ENCODE measurements at regions not wholly inside any gene's neighbourhood (a gene's known extent, or its start where the extent isn't known, plus 50 kb on each side); places are given as distances from the start of the nearest gene placed in this dataset.
"Not testable (repeated sequence)": the region's sequence is repeated elsewhere in the genome, so short reads cannot be mapped to it uniquely, and the experiment has no call there.

- Histone ChIP-seq H3K27ac (ENCODE audit: low read length) (no peak overlapping the region), H3K36me3 (ENCODE audit: control insufficient read depth, insufficient read depth, low read length) (no peaks in the 10 kb centered on the region), H3K4me3 (ENCODE audit: low read length) (no peak overlapping the region), H3K4me1 (ENCODE audit: control insufficient read depth, insufficient read depth, low read length) (no peaks in the 10 kb centered on the region), H3K9me3 (ENCODE audit: control insufficient read depth, insufficient read depth, low read length) (no peaks in the 10 kb centered on the region), H3K27me3 (ENCODE audit: control insufficient read depth, insufficient read depth, low read length) (no peaks in the 10 kb centered on the region)
- no CpG with 5 or more reads among the region's 5 CpGs for WGBS (ENCODE audit: insufficient coverage, insufficient read length)
- no peak for DNase-seq (ENCODE audit: low read depth, low spot score)
Measured at GRCh38 chr15:87707071-87707470, 549.5 kb downstream of the NTRK3 start.

- Histone ChIP-seq H3K4me3 (ENCODE audit: low read length) (no peak overlapping the region), H3K36me3 (ENCODE audit: control insufficient read depth, insufficient read depth, low read length) (no peaks in the 10 kb centered on the region), H3K4me1 (ENCODE audit: control insufficient read depth, insufficient read depth, low read length) (no peaks in the 10 kb centered on the region), H3K9me3 (ENCODE audit: control insufficient read depth, insufficient read depth, low read length) (no peaks in the 10 kb centered on the region), H3K27me3 (ENCODE audit: control insufficient read depth, insufficient read depth, low read length) (no peaks in the 10 kb centered on the region), H3K27ac (ENCODE audit: low read length) (no peak overlapping the region)
- no CpG with 5 or more reads among the region's 1 CpG for WGBS (ENCODE audit: insufficient coverage, insufficient read length)
- no peak for DNase-seq (ENCODE audit: low read depth, low spot score)
Measured at GRCh38 chr15:87706001-87706400, 550.5 kb downstream of the NTRK3 start.

- no CpG with 5 or more reads among the region's 5 CpGs for WGBS (ENCODE audit: insufficient coverage, insufficient read length)
- DNase-seq (ENCODE audit: low read depth, low spot score): no peak
Measured at GRCh38 chr15:87704276-87704675, 552.3 kb downstream of the NTRK3 start.

GRCh38 chr15:87703327-87704111 is 553.0 kb downstream of the NTRK3 start:
- Histone ChIP-seq H3K27ac (ENCODE audit: low read length) (no peak overlapping the region), H3K4me3 (ENCODE audit: low read length) (no peak overlapping the region)

More at GRCh38 chr15:87704276-87704675, 552.3 kb downstream of the NTRK3 start:
- H3K4me1 ChIP-seq (ENCODE audit: control insufficient read depth, insufficient read depth, low read length): no peaks in the 10 kb centered on the region
- H3K4me3 ChIP-seq (ENCODE audit: low read length): no peak overlapping the region
- H3K27me3 ChIP-seq (ENCODE audit: control insufficient read depth, insufficient read depth, low read length): no peaks in the 10 kb centered on the region
- no peaks in the 10 kb centered on the region for H3K9me3 ChIP-seq (ENCODE audit: control insufficient read depth, insufficient read depth, low read length)
- no peaks in the 10 kb centered on the region for H3K36me3 ChIP-seq (ENCODE audit: control insufficient read depth, insufficient read depth, low read length)
- H3K27ac ChIP-seq (ENCODE audit: low read length): no peak overlapping the region

GRCh38 chr15:87702270-87702669 is 554.3 kb downstream of the NTRK3 start:
- Histone ChIP-seq H3K27me3 (ENCODE audit: control insufficient read depth, insufficient read depth, low read length) (no peaks in the 10 kb centered on the region), H3K36me3 (ENCODE audit: control insufficient read depth, insufficient read depth, low read length) (no peaks in the 10 kb centered on the region), H3K9me3 (ENCODE audit: control insufficient read depth, insufficient read depth, low read length) (no peaks in the 10 kb centered on the region), H3K27ac (ENCODE audit: low read length) (no peak overlapping the region), H3K4me1 (ENCODE audit: control insufficient read depth, insufficient read depth, low read length) (no peaks in the 10 kb centered on the region), H3K4me3 (ENCODE audit: low read length) (no peak overlapping the region)
- WGBS (ENCODE audit: insufficient coverage, insufficient read length): no CpG with 5 or more reads among the region's 4 CpGs
- DNase-seq (ENCODE audit: low read depth, low spot score): no peak

More at GRCh38 chr15:87703327-87704111, 553.0 kb downstream of the NTRK3 start:
- H3K4me1 ChIP-seq (ENCODE audit: control insufficient read depth, insufficient read depth, low read length): no peaks in the 10 kb centered on the region
- no peaks in the 10 kb centered on the region for H3K9me3 ChIP-seq (ENCODE audit: control insufficient read depth, insufficient read depth, low read length)
- no peak for DNase-seq (ENCODE audit: low read depth, low spot score)
- no peaks in the 10 kb centered on the region for H3K27me3 ChIP-seq (ENCODE audit: control insufficient read depth, insufficient read depth, low read length)
- no CpG with 5 or more reads among the region's 18 CpGs for WGBS (ENCODE audit: insufficient coverage, insufficient read length)
- H3K36me3 ChIP-seq (ENCODE audit: control insufficient read depth, insufficient read depth, low read length): no peaks in the 10 kb centered on the region

- DNase-seq (ENCODE audit: low read depth, low spot score); H3K27me3 ChIP-seq (ENCODE audit: control insufficient read depth, insufficient read depth, low read length); H3K27ac ChIP-seq (ENCODE audit: low read length); H3K9me3 ChIP-seq (ENCODE audit: control insufficient read depth, insufficient read depth, low read length); H3K4me3 ChIP-seq (ENCODE audit: low read length); H3K36me3 ChIP-seq (ENCODE audit: control insufficient read depth, insufficient read depth, low read length); H3K4me1 ChIP-seq (ENCODE audit: control insufficient read depth, insufficient read depth, low read length): not testable (repeated sequence)
- WGBS (ENCODE audit: insufficient coverage, insufficient read length): no CpG with 5 or more reads among the region's 2 CpGs
Measured at GRCh38 chr15:87698467-87698866, 558.1 kb downstream of the NTRK3 start.

- Histone ChIP-seq H3K36me3 (ENCODE audit: control insufficient read depth, insufficient read depth, low read length) (no peaks in the 10 kb centered on the region), H3K4me3 (ENCODE audit: low read length) (no peak overlapping the region), H3K9me3 (ENCODE audit: control insufficient read depth, insufficient read depth, low read length) (no peaks in the 10 kb centered on the region), H3K4me1 (ENCODE audit: control insufficient read depth, insufficient read depth, low read length) (no peaks in the 10 kb centered on the region), H3K27ac (ENCODE audit: low read length) (no peak overlapping the region), H3K27me3 (ENCODE audit: control insufficient read depth, insufficient read depth, low read length) (no peaks in the 10 kb centered on the region)
- WGBS (ENCODE audit: insufficient coverage, insufficient read length): no CpG with 5 or more reads among the region's 1 CpG
- no peak for DNase-seq (ENCODE audit: low read depth, low spot score)
Measured at GRCh38 chr15:87689716-87690115, 566.8 kb downstream of the NTRK3 start.

GRCh38 chr15:87687523-87687870 is 569.0 kb downstream of the NTRK3 start:
- no CpG with 5 or more reads among the region's 7 CpGs for WGBS (ENCODE audit: insufficient coverage, insufficient read length)
- no peak for DNase-seq (ENCODE audit: low read depth, low spot score)
- no peaks in the 10 kb centered on the region for H3K27me3 ChIP-seq (ENCODE audit: control insufficient read depth, insufficient read depth, low read length)
- H3K9me3 ChIP-seq (ENCODE audit: control insufficient read depth, insufficient read depth, low read length): no peaks in the 10 kb centered on the region
- H3K4me1 ChIP-seq (ENCODE audit: control insufficient read depth, insufficient read depth, low read length): no peaks in the 10 kb centered on the region
- no peaks in the 10 kb centered on the region for H3K36me3 ChIP-seq (ENCODE audit: control insufficient read depth, insufficient read depth, low read length)
- no peak overlapping the region for H3K27ac ChIP-seq (ENCODE audit: low read length)
- H3K4me3 ChIP-seq (ENCODE audit: low read length): no peak overlapping the region

- H3K36me3 ChIP-seq (ENCODE audit: control insufficient read depth, insufficient read depth, low read length): no peaks in the 10 kb centered on the region
- no peaks in the 10 kb centered on the region for H3K4me1 ChIP-seq (ENCODE audit: control insufficient read depth, insufficient read depth, low read length)
- WGBS (ENCODE audit: insufficient coverage, insufficient read length): no CpG with 5 or more reads among the region's 4 CpGs
- no peaks in the 10 kb centered on the region for H3K27me3 ChIP-seq (ENCODE audit: control insufficient read depth, insufficient read depth, low read length)
- no peak overlapping the region for H3K27ac ChIP-seq (ENCODE audit: low read length)
- H3K9me3 ChIP-seq (ENCODE audit: control insufficient read depth, insufficient read depth, low read length): no peaks in the 10 kb centered on the region
- no peak overlapping the region for H3K4me3 ChIP-seq (ENCODE audit: low read length)
- no peak for DNase-seq (ENCODE audit: low read depth, low spot score)
Measured at GRCh38 chr15:87686841-87687522, 569.6 kb downstream of the NTRK3 start.

GRCh38 chr15:87686339-87686738 is 570.2 kb downstream of the NTRK3 start:
- Histone ChIP-seq H3K27me3 (ENCODE audit: control insufficient read depth, insufficient read depth, low read length) (no peaks in the 10 kb centered on the region), H3K9me3 (ENCODE audit: control insufficient read depth, insufficient read depth, low read length) (no peaks in the 10 kb centered on the region), H3K4me1 (ENCODE audit: control insufficient read depth, insufficient read depth, low read length) (no peaks in the 10 kb centered on the region), H3K36me3 (ENCODE audit: control insufficient read depth, insufficient read depth, low read length) (no peaks in the 10 kb centered on the region), H3K4me3 (ENCODE audit: low read length) (no peak overlapping the region), H3K27ac (ENCODE audit: low read length) (no peak overlapping the region)
- 100% methylated on average over 2 of the region's 5 CpGs for WGBS (ENCODE audit: insufficient coverage, insufficient read length)
- no peak for DNase-seq (ENCODE audit: low read depth, low spot score)
